CD1c-positive myeloid dendritic cell (primary cell): ENCODE measurements at regions not wholly inside any gene's neighbourhood (a gene's known extent, or its start where the extent isn't known, plus 50 kb on each side); places are given as distances from the start of the nearest gene placed in this dataset.

Experiments
- DNase-seq: peaks from one replicate; pipeline ENCODE4 v3.0.0-alpha.2; 2016; ENCODE audit errors: extremely low spot score

- DNase-seq: no peak
These were observed 850.9 kb downstream of the USP25 start for GRCh38 chr21:16580661-16581060.

GRCh38 chr21:16583556-16583955, 853.8 kb downstream of the USP25 start:
- DNase-seq: peak; percentile 27

DNA sequence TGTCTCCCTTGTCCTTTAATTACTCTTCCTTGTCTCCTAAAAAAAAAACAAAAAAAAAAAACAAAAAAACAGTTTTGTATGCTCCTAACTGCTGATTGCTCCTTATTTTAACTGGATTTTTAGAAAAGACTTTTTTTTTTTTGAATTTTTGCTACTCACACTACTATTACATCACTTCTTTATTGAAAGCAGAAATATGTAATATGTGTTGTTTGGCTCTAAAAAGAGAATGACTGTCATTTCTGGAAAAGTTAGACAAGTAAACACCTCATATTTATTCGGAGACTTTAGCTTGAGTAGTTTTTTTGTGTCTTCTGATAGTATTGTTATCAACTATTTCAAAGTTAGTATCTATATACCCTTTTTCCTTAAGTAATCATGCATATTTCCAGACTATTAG, 855.0 kb downstream of the USP25 start:
- no peak for DNase-seq

GRCh38 chr21:16585896-16586295, 856.1 kb downstream of the USP25 start:
- no peak for DNase-seq

GRCh38 chr21:16587141-16587581, 857.4 kb downstream of the USP25 start:
- no peak for DNase-seq

DNA sequence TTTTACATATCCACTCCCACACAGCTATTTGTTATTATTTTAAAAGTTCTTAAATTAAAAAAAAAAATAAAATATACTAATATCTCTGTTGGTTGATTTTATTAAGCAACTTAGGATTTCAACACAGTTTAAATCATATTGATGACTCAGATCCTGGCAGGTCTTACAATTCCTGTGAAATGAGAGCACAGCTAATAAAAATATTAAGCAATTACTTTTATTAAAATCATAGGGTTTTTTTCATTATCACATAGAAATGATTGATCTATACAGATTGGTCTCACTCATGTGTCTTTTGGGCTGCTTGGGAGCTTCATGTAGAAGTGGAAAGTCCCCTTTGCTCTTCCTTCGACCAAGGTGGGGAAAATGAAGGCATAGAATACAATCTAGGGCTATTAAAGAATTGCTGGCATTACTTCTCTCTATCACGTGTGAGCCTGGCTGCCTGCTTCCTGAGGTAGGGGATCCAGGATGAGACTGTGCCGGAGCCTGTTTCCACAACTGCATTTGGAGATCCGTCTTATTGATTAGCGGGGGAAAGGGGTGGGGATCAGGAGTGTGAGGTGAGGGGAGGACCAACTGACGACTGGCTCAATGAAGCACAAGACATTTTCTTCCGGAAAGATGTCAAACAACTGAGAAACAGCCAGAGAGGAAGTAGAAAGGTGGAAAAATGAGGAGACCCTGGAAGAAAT, 858.0 kb downstream of the USP25 start:
- no peak for DNase-seq

DNA sequence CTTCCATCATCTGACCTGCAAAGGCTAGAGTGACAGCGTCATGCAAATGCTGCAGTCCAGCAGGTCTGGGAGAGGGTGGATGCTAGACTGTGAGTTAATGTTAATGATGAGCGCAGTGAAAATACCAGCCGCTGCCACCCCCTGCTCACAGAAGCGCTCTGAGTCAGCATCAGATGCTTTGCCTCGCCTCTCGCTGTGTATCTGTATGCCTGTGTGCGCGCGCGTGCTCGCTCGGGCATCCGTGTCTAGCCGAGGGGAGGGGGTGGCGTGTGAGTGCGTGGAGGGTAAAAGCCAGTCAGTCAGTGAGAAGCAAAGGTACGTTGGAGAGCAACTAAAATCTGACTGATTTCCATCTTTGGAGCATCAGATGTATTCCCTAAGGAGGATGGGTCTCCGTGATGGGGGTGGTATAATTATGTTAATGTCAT, 858.7 kb downstream of the USP25 start:
- DNase-seq: no peak

GRCh38 chr21:16589006-16589898, 859.5 kb downstream of the USP25 start:
- no peak for DNase-seq

DNA sequence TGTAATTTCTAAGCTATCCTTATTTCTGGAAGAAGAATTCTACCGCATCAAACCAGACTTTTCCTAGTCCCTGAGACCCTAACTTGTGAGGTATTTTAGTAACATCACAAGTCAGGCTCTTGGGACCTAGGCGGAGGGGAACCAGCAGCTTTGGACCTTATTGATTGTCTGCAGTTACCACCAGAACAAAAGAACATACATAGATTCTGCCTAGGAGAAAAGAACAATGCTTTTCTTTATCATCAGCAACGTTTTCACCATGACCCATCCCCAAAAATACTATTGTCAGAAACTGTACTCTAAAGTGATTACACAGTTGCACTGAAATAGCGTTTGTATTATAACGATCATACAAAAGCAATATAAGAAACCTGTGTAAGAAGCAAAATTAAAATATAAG, 860.4 kb downstream of the USP25 start:
- no peak for DNase-seq

DNA sequence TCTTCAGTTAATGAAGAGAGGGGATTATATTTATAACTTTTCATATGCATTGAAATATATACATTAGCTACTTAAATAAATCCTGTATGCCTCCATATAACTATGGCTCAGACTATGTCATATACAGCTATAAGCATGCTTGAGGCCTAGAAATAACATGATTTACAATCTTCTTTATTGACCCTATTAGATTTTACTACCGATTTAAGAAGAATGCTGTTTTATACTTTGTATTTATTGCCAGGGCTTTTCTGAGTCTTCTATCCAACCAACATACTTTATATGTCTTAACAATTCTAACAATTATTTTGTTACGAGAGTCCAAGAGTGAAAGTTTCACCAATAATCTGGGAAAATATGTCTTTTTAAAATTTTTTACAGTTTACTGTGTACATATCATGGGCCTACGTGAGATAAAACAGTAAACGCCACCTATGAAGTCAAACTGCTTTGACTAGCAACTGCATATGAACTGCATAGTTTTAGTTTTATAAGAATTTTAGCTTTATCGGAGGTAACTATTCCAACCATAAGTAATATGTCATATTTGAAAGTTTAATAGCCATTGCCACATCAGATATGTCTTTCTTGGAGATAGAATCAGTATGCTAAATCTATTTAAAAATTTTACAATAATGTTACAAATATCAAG, 861.0 kb downstream of the USP25 start:
- DNase-seq: no peak

- DNase-seq: no peak
These were observed 862.6 kb downstream of the USP25 start for GRCh38 chr21:16592381-16592780.

DNA sequence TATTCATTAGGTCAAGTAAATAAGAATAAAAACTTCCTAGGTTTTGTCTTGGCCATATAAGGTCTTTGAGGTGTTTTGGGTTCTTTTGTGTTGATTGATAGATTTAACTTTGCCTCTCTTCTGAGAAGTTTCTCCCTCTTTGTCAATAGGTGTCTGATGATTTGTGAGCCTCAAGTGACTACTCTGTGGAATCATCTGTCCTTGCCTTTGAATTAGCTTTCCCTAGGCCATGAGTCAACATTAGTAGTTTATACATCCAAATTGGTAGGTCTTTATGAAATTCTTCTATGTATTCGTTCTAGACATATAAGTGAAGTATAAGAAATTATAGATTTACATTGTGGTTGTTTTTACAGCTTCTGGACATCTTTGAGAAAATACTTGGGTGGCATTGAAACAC, 864.4 kb downstream of the USP25 start:
- DNase-seq: no peak

GRCh38 chr21:16596369-16596768, 866.6 kb downstream of the USP25 start:
- DNase-seq: no peak

- DNase-seq: no peak
These were observed 868.0 kb downstream of the USP25 start for GRCh38 chr21:16597753-16598152.

DNA sequence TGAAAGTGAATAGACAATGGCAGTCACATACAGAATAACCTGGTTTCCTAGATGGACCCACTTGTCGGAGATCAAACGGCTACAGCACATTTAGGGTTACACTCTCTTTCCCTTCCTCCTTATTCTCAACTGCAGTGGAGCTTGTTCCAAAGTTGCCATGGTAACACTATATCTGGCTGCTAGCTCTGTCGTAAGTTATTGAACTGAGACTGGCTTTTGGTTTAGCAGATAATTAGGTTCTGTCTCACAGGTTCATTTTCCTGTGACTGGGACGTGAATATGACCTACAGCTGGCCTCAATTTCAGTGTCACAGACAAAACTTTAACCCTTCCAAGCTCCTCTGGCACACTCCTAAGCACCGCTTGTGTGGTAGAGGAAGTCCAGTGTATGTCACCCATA, 875.8 kb downstream of the USP25 start:
- no peak for DNase-seq

GRCh38 chr21:16606271-16606670, 876.5 kb downstream of the USP25 start:
- DNase-seq: no peak

DNA sequence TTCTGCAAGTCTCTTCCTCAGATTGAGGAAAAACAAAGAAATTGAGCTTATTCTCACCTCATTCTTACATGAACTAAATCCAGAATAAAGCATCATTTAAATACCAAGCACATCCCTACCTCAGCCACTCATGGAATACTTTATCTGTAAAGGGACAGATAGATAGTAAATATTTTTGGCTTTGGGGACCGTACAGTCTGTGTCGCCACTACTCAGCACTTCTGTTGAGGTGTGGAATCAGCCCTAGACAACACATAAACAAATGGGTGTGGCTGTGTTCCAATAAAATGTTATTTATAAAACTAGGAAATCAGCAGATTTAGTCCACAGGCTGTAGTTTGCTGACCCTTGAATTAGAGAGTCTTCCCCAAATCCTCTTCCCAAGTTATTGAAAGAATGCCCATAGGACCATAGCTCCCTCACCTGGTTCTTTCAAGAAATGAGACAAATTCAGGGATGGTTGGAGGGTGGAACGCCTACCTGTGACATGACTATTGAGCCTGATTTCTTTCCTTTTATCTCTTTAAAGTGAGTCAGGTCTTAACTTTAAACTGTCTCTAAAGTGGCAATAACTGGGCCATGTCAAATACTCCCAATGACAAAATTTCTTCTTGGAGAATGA, 878.5 kb downstream of the USP25 start:
- no peak for DNase-seq

DNA sequence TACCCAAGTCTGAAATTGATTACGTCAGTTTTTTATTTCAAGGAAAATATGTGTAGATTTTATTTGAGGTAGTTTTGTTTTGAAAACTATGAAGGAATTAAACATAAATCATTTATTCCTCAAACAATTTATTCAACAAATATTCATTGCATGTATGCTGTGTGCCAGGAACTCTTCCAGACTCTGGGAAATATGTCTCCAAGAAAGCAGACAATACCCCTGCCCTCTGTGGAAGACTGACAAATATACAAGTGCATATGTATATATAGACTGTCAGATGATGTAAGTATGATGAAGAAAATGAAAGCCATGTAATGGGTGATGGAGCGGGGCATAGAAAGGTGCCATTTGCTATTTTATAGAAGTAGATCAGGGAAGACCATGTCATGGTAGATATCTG, 889.5 kb downstream of the USP25 start:
- no peak for DNase-seq

DNA sequence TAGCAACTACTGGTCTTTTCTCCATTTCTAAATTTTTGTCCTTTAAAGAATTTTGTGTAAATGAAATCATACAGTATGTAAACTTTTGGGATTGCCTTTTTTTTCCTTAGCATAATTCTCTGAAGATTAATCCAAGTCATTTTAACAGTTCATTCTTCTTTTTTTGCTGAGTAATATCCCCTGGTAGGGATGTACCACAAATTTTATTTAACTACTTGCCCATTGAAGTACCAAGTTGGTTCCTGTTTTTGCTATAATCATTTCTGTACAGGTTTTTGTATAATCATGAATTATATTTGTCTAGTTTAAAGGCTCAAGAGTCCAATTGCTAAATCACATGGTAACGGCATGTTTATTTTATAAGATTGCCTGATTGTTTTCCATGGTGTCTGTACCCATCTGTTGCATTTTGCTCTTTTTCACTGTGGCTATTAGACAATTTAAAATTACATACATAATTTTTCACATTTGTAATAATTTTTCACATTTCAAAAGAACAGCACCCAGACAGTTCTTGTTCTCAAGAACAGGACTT, 891.1 kb downstream of the USP25 start:
- DNase-seq: no peak

GRCh38 chr21:16624479-16625118, 888.2 kb upstream of the CXADR start:
- no peak for DNase-seq

DNA sequence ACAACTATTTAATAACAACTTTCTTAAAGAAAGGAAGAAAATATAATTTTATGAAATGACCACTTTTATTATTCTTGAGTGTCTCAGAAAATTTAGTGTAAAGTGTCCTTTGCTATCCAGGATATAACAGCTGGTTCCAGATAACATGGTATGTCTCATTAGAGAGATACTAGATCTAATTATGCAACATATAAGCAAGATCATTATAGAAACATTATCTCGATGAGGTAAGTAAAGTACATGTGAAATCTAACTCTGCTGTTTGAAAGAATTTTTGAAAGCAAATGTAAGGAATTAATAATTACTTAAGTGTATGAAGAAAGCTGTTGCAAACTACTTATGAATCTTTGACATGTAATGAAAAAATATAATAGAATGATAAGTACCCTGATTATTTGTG, 887.4 kb upstream of the CXADR start:
- DNase-seq: no peak
